Liver (tissue), 3 donors: ENCODE measurements at regions not wholly inside any gene's neighbourhood (a gene's known extent, or its start where the extent isn't known, plus 50 kb on each side); places are given as distances from the start of the nearest gene placed in this dataset.

Experiments
- CTCF ChIP-seq: fragments of 150-350 bp; IDR thresholded peaks from 2 replicates; pipeline ENCODE4 v1.5.1; 2017; ENCODE audit warnings: improper control_type of control experiment, low read depth, low read length; ENCODE audit not compliant: missing input control
- FOXA2 ChIP-seq: IDR thresholded peaks from 2 replicates; pipeline ENCODE4 v1.6.1; 2016; ENCODE audit warnings: antibody characterized with exemption
- GABPA ChIP-seq, 2 donors: IDR thresholded peaks in 1 of 2; conservative IDR thresholded peaks in 1 of 2; 2 replicates each; pipeline ENCODE4 v1.6.1; 2016; ENCODE audit warnings: antibody characterized with exemption in 2 of 2, mild to moderate bottlenecking in 1 of 2, moderate library complexity in 1 of 2
- HNF4A ChIP-seq, 2 donors: conservative IDR thresholded peaks; 2 replicates each; pipeline ENCODE4 v1.6.1; 2016; ENCODE audit warnings: antibody characterized with exemption in 2 of 2, mild to moderate bottlenecking in 2 of 2
- MAX ChIP-seq: IDR thresholded peaks from 2 replicates; pipeline ENCODE4 v1.6.1; 2016; ENCODE audit warnings: antibody characterized with exemption
- NR2F2 ChIP-seq: IDR thresholded peaks from 2 replicates; pipeline ENCODE4 v1.6.1; 2016; ENCODE audit warnings: antibody characterized with exemption
- RAD21 ChIP-seq, 2 donors: IDR thresholded peaks; 2 replicates each; pipeline ENCODE4 v1.6.1; 2016; ENCODE audit warnings: antibody characterized with exemption in 2 of 2, mild to moderate bottlenecking in 2 of 2
- REST ChIP-seq: IDR thresholded peaks from 2 replicates; pipeline ENCODE4 v1.6.1; 2016; ENCODE audit warnings: antibody characterized with exemption, mild to moderate bottlenecking
- RXRA ChIP-seq, 2 donors: IDR thresholded peaks; 2 replicates each; pipeline ENCODE4 v1.6.1; 2017 to 2018; ENCODE audit warnings: antibody characterized with exemption in 2 of 2, mild to moderate bottlenecking in 1 of 2
- YY1 ChIP-seq: IDR thresholded peaks from 2 replicates; pipeline ENCODE4 v1.6.1; 2016; ENCODE audit warnings: antibody characterized with exemption, mild to moderate bottlenecking
- donor health status: healthy.
- donor health status: healthy.

GRCh38 chr1:17912491-17912890, 157.4 kb downstream of the ACTL8 start:
- TF ChIP-seq FOXA2, result no peak
- TF ChIP-seq REST, result no peak
- no peak for TF ChIP-seq CTCF
- TF ChIP-seq RAD21 (IDR thresholded peaks at IDR 0.05), result no peak
- no peak for TF ChIP-seq RXRA (IDR thresholded peaks at IDR 0.05)
- TF ChIP-seq MAX, result no peak
- no peak for TF ChIP-seq HNF4A (conservative IDR thresholded peaks at IDR 0.05)
- no peak for TF ChIP-seq NR2F2
- no peak for TF ChIP-seq GABPA (IDR thresholded peaks at IDR 0.05 in 1 of 2, conservative IDR thresholded peaks at IDR 0.05 in 1 of 2)
- no peak for TF ChIP-seq YY1
